ENCODE measurements at regions not wholly inside any gene's neighbourhood (a gene's known extent, or its start where the extent isn't known, plus 50 kb on each side); places are given as distances from the start of the nearest gene placed in this dataset.

DNA sequence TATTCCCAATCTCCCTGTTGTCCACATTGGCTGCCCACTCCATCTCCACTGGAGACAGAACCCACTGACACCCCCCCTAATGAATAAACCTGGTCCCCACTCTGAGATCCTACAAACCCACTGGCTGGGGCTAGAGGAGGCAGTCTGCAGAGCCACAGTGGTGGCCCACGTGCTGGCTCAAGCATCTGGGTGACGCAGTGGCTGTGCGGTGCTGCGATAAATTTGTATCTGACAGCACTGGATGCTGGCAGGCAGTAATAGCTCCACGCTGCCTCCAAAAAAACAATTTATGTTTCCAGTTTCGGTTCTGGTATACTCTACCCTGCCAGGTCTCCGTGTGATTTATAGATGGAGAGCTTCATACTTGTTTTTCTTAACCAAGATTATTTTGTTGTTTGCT, 87.1 kb upstream of the SYNDIG1 start:
- in situ Hi-C loops (cut with HindIII; ENCODE audit: low pct_unique_long_range_greater_than_20kb, low sequenced_read_pairs), result no loop called here
- no peak for ATAC-seq

GRCh38 chr20:24381886-24382285, 87.5 kb upstream of the SYNDIG1 start:
- ChIA-PET POLR2A (no interaction called here), CTCF (no interaction called here)

More for the DNA sequence above, 87.1 kb upstream of the SYNDIG1 start:
- DNase-seq (ENCODE audit: low read depth, low spot score), result no peak
- Histone ChIP-seq H3K4me1 (ENCODE audit: control insufficient read depth, insufficient read depth, low read length) (no peaks in the 10 kb centered on the region), H3K9me3 (ENCODE audit: control insufficient read depth, insufficient read depth, low read depth, low read length) (no peaks in the 10 kb centered on the region), H3K27me3 (ENCODE audit: control insufficient read depth, insufficient read depth, low read length) (no peaks in the 10 kb centered on the region; the same call in 1 of the 2 replicates), H3K36me3 (ENCODE audit: control insufficient read depth, insufficient read depth, low read length) (no peaks in the 10 kb centered on the region), H3K4me3 (ENCODE audit: low read depth in 2 of 2, low read length in 2 of 2) (no peak overlapping the region), H3K27ac (ENCODE audit: low read length) (no peak overlapping the region)
- no peak for TF ChIP-seq POLR2AphosphoS5 (IDR thresholded peaks at IDR 0.05; ENCODE audit: low read depth, low read length)
- no peak for TF ChIP-seq TCF7L2 (IDR thresholded peaks at IDR 0.05; ENCODE audit: low read depth, low read length)
- TF ChIP-seq REST (IDR thresholded peaks at IDR 0.05; ENCODE audit: insufficient read depth in 1 of 2, low read depth in 2 of 2, low read length in 1 of 2), result no peak
- TF ChIP-seq, protein P1, sequence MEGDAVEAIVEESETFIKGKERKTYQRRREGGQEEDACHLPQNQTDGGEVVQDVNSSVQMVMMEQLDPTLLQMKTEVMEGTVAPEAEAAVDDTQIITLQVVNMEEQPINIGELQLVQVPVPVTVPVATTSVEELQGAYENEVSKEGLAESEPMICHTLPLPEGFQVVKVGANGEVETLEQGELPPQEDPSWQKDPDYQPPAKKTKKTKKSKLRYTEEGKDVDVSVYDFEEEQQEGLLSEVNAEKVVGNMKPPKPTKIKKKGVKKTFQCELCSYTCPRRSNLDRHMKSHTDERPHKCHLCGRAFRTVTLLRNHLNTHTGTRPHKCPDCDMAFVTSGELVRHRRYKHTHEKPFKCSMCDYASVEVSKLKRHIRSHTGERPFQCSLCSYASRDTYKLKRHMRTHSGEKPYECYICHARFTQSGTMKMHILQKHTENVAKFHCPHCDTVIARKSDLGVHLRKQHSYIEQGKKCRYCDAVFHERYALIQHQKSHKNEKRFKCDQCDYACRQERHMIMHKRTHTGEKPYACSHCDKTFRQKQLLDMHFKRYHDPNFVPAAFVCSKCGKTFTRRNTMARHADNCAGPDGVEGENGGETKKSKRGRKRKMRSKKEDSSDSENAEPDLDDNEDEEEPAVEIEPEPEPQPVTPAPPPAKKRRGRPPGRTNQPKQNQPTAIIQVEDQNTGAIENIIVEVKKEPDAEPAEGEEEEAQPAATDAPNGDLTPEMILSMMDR (IDR thresholded peaks at IDR 0.05), result no peak
- no peak for TF ChIP-seq SIN3A (IDR thresholded peaks at IDR 0.05; ENCODE audit: borderline replicate concordance, insufficient read depth, low read depth, low read length)
- no TSS peak for BruUV-seq (replicated peaks)
- ChIA-PET CTCF (no interaction called here), POLR2A (no interaction called here)
- intact Hi-C loops (cut with micrococcal nuclease; ENCODE audit: unreplicated experiment), result no loop called here

More at GRCh38 chr20:24381886-24382285, 87.5 kb upstream of the SYNDIG1 start:
- Histone ChIP-seq H3K27me3 (ENCODE audit: control insufficient read depth, insufficient read depth, low read length) (no peaks in the 10 kb centered on the region; the same call in 1 of the 2 replicates), H3K4me3 (ENCODE audit: low read depth in 2 of 2, low read length in 2 of 2) (no peak overlapping the region), H3K27ac (ENCODE audit: low read length) (no peak overlapping the region), H3K36me3 (ENCODE audit: control insufficient read depth, insufficient read depth, low read length) (no peaks in the 10 kb centered on the region), H3K4me1 (ENCODE audit: control insufficient read depth, insufficient read depth, low read length) (no peaks in the 10 kb centered on the region), H3K9me3 (ENCODE audit: control insufficient read depth, insufficient read depth, low read depth, low read length) (no peaks in the 10 kb centered on the region)
- intact Hi-C loops (cut with micrococcal nuclease; ENCODE audit: unreplicated experiment) (no loop called here), in situ Hi-C loops (cut with HindIII; ENCODE audit: low pct_unique_long_range_greater_than_20kb, low sequenced_read_pairs) (no loop called here)
- BruUV-seq (replicated peaks), result no TSS peak
- DNase-seq (ENCODE audit: low read depth, low spot score) (no peak), ATAC-seq (no peak)
- TF ChIP-seq, protein P1 (IDR thresholded peaks at IDR 0.05), result no peak
- no peak for TF ChIP-seq SIN3A (IDR thresholded peaks at IDR 0.05; ENCODE audit: borderline replicate concordance, insufficient read depth, low read depth, low read length)
- no peak for TF ChIP-seq TCF7L2 (IDR thresholded peaks at IDR 0.05; ENCODE audit: low read depth, low read length)
- no peak for TF ChIP-seq REST (IDR thresholded peaks at IDR 0.05; ENCODE audit: insufficient read depth in 1 of 2, low read depth in 2 of 2, low read length in 1 of 2)
- no peak for TF ChIP-seq POLR2AphosphoS5 (IDR thresholded peaks at IDR 0.05; ENCODE audit: low read depth, low read length)
